Esophagus muscularis mucosa (tissue), 4 donors: ENCODE measurements at regions not wholly inside any gene's neighbourhood (a gene's known extent, or its start where the extent isn't known, plus 50 kb on each side); places are given as distances from the start of the nearest gene placed in this dataset.

Experiments used
- DNase-seq: peaks from one replicate; pipeline ENCODE4 v3.0.0-alpha.2; 2017; ENCODE audit errors: extremely low spot score
- H3K27ac ChIP-seq, 4 donors: fragments of 200-600 bp; sonication (generic); replicated peaks in 1 of 4; 1 replicate in 3 of 4; 2 replicates in 1 of 4; pipeline ENCODE4 v1.5.1; 2016 to 2019; ENCODE audit warnings: mild to moderate bottlenecking in 1 of 4
- H3K27me3 ChIP-seq, 4 donors: fragments of 200-600 bp; sonication (generic); one replicate each; pipeline versions ENCODE4 v1.5.1 to v1.6.0; 2016 to 2019
- H3K36me3 ChIP-seq, 4 donors: fragments of 200-600 bp; sonication (generic); one replicate each; pipeline ENCODE4 v1.5.1; 2016 to 2019
- H3K4me1 ChIP-seq, 4 donors: fragments of 200-600 bp; sonication (generic); one replicate each; pipeline ENCODE4 v1.5.1; 2016 to 2019
- H3K4me3 ChIP-seq, 4 donors: fragments of 200-600 bp; sonication (generic); 1 replicate in 2 of 4; 2 replicates in 2 of 4; pipeline ENCODE4 v1.5.1; 2016 to 2019; ENCODE audit warnings: mild to moderate bottlenecking in 4 of 4, moderate library complexity in 1 of 4
- H3K9me3 ChIP-seq, 4 donors: fragments of 200-600 bp; sonication (generic); 1 replicate in 3 of 4; 2 replicates in 1 of 4; pipeline ENCODE4 v1.5.1; 2016 to 2019
- CTCF ChIP-seq, 3 experiments: fragments of 200-600 bp in 2 of 3; fragments of 450-650 bp in 1 of 3; sonication (generic) in 2 of 3; IDR thresholded peaks; one replicate each; pipeline ENCODE4 v1.5.1; 2017 to 2019; ENCODE audit warnings: antibody characterized with exemption in 3 of 3, mild to moderate bottlenecking in 2 of 3, moderate library complexity in 1 of 3
- EP300 ChIP-seq: sonication (generic); formaldehyde crosslinking; IDR thresholded peaks from one replicate; pipeline ENCODE4 v1.6.1; 2017; ENCODE audit warnings: antibody characterized with exemption
- POLR2A ChIP-seq: fragments of 450-650 bp; IDR thresholded peaks from one replicate; pipeline ENCODE4 v1.6.1; 2017; ENCODE audit warnings: antibody characterized with exemption, moderate library complexity, mild to moderate bottlenecking, low read depth
- POLR2AphosphoS5 ChIP-seq, 2 donors: sonication (generic); formaldehyde crosslinking; IDR thresholded peaks; one replicate each; pipeline ENCODE4 v1.6.1; 2017; ENCODE audit warnings: antibody characterized with exemption in 2 of 2
- WGBS: methylation state at CpG from one replicate; pipeline ENCODE4 v1.1.5; 2018; 5-methylcytosine and 5-hydroxymethylcytosine counted together
- intact Hi-C: fragments of 100-400 bp; cut with DNase I; formaldehyde crosslinking; loops from one replicate; pipeline ENCODE4 v1.15.1; 2023

- H3K27ac ChIP-seq = no peak overlapping the region
- intact Hi-C loops = no loop called here
- DNase-seq = no peak
- 95% methylated on average over 4 of the region's 4 CpGs for WGBS
- H3K4me1 ChIP-seq = no peaks in the 10 kb centered on the region
- no peaks in the 10 kb centered on the region for H3K27me3 ChIP-seq
- H3K4me3 ChIP-seq = no peak overlapping the region
- no peaks in the 10 kb centered on the region for H3K9me3 ChIP-seq
- no peaks in the 10 kb centered on the region for H3K36me3 ChIP-seq
- TF ChIP-seq EP300 = no peak
- TF ChIP-seq POLR2AphosphoS5 (IDR thresholded peaks at IDR 0.05) = no peak
- no peak for TF ChIP-seq POLR2A
- no peak for TF ChIP-seq CTCF (IDR thresholded peaks at IDR 0.05)
Observed at GRCh38 chr18:67846422-67847098, 330.0 kb upstream of the DSEL start.

DNA sequence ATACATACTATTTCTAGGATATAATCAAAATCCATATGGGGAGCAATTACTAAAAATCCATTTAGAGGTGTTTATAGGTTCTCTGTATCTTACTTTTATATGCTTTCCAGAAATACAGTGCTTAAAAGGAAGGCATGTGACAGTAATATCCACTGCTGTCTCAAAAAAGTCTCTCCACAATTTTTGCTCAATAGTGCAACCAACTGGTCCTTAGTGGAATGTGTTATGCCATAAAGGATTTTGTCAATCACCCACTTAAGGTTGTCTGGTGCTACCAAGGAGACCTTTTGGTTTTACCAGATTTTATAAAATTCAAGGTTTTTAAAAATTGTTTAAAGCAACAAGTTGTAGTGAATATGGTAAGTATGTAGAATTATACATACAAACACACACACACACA is 328.5 kb upstream of the DSEL start:
- no peak for DNase-seq
- Histone ChIP-seq H3K4me1 (no peaks in the 10 kb centered on the region), H3K4me3 (no peak overlapping the region), H3K36me3 (no peaks in the 10 kb centered on the region), H3K9me3 (no peaks in the 10 kb centered on the region), H3K27ac (no peak overlapping the region), H3K27me3 (no peaks in the 10 kb centered on the region)
- TF ChIP-seq POLR2A (no peak), POLR2AphosphoS5 (IDR thresholded peaks at IDR 0.05) (no peak), EP300 (no peak), CTCF (IDR thresholded peaks at IDR 0.05) (no peak)
- intact Hi-C loops = no loop called here

DNA sequence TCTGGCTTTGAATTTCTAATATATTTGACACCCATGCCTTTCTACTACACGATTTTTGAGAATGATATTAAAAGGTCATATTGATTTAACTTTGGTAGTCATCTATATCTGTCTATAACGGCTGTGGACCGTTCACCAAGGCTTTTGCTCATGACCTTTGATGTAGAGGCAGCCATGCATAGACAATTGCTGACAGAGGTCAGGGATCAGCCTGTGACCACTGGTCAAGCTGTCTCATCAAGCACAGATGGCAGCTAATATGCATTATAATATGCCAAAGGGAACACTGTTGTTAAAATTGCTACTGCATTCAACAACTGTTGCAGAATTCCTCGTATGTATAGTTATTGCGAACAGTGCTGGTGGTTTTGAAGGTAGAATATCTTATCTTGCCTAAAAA is 323.9 kb upstream of the DSEL start:
- Histone ChIP-seq H3K36me3 (no peaks in the 10 kb centered on the region), H3K27me3 (no peaks in the 10 kb centered on the region), H3K9me3 (no peaks in the 10 kb centered on the region), H3K27ac (no peak overlapping the region), H3K4me1 (no peaks in the 10 kb centered on the region), H3K4me3 (no peak overlapping the region)
- WGBS = 61% methylated on average over 5 of the region's 5 CpGs
- intact Hi-C loops = no loop called here
- no peak for DNase-seq
- no peak for TF ChIP-seq EP300
- TF ChIP-seq POLR2A = no peak
- no peak for TF ChIP-seq CTCF (IDR thresholded peaks at IDR 0.05)
- TF ChIP-seq POLR2AphosphoS5 (IDR thresholded peaks at IDR 0.05) = no peak

DNA sequence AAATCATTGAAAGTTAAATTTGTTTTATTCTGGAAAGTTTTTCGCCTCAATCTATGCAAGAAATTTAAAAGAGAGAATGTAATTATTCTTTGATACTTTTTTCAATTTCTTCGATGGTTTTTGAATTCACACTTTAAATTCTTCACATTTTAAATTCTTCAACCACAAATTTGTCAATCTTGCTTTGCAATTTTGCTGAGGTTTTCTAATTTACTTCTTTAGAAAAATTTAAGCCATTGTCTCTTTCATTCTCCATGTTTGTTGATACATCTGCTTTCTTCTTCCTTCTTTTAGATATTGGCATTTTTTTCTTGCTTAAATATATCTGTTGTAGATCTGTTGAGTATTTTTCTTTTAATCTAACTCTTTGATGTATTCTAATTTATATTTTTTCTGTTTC is 301.9 kb upstream of the DSEL start:
- Histone ChIP-seq H3K27me3 (no peaks in the 10 kb centered on the region), H3K4me1 (no peaks in the 10 kb centered on the region), H3K27ac (no peak overlapping the region), H3K9me3 (no peaks in the 10 kb centered on the region), H3K4me3 (no peak overlapping the region), H3K36me3 (no peaks in the 10 kb centered on the region)
- intact Hi-C loops = no loop called here
- TF ChIP-seq POLR2AphosphoS5 (IDR thresholded peaks at IDR 0.05) = no peak
- no peak for TF ChIP-seq EP300
- no peak for TF ChIP-seq POLR2A
- TF ChIP-seq CTCF (IDR thresholded peaks at IDR 0.05) = no peak
- DNase-seq = no peak
- WGBS = 92% methylated on average over 2 of the region's 2 CpGs

GRCh38 chr18:67815280-67815679 is 298.8 kb upstream of the DSEL start:
- TF ChIP-seq POLR2A = no peak
- TF ChIP-seq EP300 = no peak
- TF ChIP-seq CTCF (IDR thresholded peaks at IDR 0.05) = no peak
- no peak for TF ChIP-seq POLR2AphosphoS5 (IDR thresholded peaks at IDR 0.05)
- WGBS = 92% methylated on average over 1 of the region's 1 CpG
- Histone ChIP-seq H3K27ac (no peak overlapping the region), H3K4me3 (no peak overlapping the region), H3K4me1 (no peaks in the 10 kb centered on the region), H3K27me3 (no peaks in the 10 kb centered on the region), H3K36me3 (no peaks in the 10 kb centered on the region), H3K9me3 (no peaks in the 10 kb centered on the region)
- intact Hi-C loops = no loop called here
- DNase-seq = no peak
